GM18519 (cell line): ENCODE measurements at regions not wholly inside any gene's neighbourhood (a gene's known extent, or its start where the extent isn't known, plus 50 kb on each side); places are given as distances from the start of the nearest gene placed in this dataset.
"Not testable (repeated sequence)": the region's sequence is repeated elsewhere in the genome, so short reads cannot be mapped to it uniquely, and the experiment has no call there.

ENCODE experiments used
- ATAC-seq: cut with Tn5 transposase; IDR thresholded peaks from one replicate; pipeline ENCODE4 v1.9.1; 2021; ENCODE audit warnings: mild to moderate bottlenecking, moderate library complexity; ENCODE audit not compliant: unreplicated experiment, low FRiP score

DNA sequence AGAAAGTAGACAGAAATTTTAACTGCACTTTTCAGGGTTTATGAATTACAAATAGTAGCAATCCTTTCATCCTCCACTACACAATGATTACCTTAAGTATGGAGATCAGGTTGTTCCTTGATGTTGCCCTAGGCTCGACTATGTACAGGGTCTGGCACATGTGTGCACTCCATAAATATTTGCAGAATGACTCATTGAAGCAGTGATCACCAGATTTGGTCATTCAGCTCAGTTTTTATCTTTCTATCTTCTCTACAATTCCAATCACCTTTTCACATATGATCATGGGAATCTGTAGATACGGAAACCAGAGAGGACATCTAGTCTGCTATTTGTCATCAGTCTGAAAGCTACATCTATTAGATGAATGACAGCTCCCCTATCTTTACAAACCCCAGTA lies 171.7 kb upstream of the HCCS start:
- ATAC-seq: no peak

DNA sequence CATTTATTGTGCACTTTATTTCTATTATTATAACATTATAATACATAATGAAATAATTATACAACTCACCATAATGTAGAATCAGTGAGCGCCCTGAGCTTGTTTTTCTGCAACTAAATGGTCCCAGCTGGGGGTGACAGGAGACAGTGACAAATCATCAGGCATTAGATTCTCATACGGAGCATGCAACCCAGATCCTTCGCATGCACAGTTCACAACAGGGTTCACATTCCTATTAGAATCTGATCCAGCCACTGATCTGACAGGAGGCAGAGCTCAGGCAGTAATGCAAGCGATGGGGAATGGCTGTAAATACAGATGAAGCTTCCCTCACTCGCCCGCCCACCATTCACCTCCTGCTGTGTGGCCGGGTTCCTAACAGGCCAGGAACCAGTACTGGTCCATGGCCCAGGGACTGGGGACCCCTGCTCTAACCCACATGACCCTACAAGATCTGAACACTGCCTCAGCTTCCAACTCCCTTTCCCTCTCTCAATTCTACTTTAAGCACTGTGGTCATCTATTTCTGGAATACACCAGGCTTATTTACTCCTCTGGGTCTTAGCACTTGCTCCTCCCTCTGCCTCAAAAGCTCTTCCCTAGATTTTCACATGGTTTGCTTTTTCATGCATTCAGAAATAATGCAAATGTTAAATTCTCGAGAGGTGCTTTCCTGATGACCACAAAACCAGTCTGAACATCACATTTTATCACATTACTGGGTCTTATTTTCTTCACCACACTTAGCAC lies 166.8 kb upstream of the HCCS start:
- ATAC-seq: no peak

DNA sequence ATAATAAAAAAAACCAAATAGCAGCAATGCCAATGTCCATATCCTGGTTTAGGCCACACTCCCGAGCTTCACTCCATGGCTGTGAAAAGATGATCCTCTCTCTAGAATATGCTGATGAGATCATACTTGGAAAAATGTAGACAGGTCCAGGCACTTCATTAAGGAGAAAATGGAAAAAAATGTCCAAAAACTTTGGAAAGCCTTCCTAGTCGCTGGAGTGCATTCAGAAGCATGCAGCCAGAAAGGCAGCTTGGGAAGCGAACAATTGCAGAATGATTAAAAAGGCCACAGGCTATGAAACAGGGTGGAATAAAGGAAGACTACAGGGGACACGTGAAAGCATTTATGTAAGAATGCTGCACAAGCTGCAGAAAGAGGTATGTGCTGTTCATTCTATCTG lies 165.6 kb upstream of the HCCS start:
- ATAC-seq: no peak

DNA sequence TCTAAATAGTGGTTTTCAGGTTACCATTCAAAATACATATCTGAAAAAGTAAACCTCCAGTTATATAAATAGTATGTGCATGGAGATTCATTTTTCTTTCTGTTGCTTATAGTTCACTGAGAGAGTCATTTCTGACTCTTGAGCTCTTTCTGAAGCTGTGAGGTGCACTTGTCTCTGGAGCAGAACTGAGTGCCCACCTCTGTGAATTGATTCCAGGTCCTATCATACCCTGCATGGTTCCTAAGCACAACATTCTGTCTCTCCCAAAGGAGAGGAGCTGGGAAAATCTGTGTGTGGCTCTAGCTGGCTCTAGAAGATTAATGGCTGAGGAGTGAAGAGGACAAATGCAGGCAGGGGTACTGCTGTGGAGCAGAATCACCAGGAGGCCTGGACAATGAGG lies 161.6 kb upstream of the HCCS start:
- no peak for ATAC-seq

DNA sequence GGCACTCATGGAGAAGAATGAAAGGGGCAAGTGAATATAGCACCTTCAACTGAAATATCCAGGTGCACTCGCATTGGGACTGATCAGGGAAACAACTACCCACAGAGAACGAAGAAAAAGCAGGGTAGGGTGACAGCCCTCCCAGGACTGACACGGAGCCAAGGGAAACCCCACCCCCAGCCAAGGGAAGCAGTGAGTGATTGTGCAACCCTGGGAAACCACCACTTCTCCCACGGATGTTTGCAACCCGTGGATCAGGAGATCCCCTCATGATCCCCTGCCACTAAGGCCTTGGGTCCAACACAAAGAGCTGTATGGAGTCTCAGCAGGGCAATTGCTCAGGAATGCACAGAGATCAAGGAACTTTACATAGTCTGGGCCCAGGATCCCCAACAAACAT lies 158.5 kb upstream of the HCCS start:
- no peak for ATAC-seq

DNA sequence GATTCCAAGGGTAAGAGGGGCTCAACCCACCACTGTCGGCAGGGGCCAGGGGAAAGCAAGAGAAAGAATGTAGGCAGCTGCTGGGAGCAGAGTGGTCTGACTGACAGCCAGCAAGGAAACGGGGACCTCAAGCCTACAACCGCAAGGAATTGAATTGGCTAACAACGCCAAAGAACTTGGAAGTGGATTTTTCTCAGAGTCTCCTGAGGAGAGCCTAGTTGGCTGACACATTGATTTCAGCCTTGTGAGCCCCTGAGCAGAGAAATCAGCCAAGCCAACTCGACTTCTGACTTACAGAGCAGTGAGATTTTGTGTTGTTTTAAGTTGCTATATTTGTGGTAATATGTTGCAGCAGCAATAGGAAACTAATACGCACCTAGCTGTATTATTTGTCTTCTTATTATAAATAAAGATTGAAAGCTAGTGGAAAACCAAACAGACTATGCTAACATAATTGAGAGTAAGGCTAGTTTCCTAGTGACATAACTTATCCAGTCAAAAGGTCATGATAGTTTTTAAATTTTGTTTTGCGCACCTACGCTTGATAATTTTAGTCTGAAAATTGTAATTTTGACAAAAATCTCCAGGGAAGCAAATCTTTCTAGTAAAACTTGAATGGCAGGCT lies 145.8 kb upstream of the HCCS start:
- ATAC-seq: no peak

DNA sequence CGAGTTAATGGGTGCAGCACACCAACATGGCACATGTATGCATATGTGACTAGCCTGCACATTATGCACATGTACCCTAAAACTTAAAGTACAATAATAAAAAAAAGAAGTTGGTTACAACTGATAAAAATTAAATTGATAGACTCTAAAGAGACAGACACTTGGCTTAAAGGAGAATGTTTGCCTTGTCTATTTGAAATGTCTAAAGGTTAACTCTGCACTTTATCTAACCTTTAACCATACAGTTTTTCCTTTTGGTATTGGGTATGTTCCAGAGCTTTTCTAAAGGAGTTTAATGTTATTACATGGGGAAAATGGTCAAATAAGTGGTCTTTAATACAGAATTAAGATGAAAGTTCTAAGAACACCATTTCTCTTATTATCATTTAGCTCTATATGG lies 145.1 kb upstream of the HCCS start:
- no peak for ATAC-seq

DNA sequence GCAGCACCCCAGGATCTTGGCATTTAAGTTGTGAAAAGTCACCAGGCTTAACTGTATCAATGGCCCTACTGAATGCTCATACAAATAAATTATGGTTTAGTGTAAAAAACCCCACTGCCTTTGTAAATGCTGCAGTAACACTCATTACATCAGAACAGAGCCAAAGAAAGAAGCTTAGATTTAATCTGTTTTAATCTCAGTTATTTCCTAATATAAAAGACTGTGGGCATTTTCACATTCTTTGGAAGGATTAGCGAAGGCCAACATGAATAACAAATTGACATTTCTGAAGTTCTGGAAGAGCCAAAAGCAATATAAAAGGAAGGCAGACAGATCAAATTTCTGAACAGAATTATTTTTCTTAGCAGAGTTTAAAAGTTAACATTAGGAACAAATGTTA lies 140.0 kb upstream of the HCCS start:
- no peak for ATAC-seq

DNA sequence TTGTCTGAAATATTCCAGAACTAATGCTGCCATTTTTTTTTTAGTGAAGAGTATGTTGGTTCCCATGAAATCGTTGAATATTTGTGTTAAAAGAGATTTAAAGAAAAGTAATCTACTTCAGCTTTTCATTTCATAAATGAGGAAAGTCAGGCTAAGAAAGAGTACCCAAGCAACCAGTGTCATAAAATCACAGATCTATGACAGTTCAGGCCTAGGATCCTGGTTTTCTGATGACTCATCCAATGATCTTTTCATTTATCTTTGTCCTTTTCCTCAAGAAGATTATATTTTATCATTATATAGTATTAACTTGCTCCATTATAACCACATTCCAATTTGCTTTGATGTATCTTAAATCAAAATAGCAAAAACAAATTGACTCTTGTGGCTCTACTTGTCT lies 139.4 kb upstream of the HCCS start:
- no peak for ATAC-seq

DNA sequence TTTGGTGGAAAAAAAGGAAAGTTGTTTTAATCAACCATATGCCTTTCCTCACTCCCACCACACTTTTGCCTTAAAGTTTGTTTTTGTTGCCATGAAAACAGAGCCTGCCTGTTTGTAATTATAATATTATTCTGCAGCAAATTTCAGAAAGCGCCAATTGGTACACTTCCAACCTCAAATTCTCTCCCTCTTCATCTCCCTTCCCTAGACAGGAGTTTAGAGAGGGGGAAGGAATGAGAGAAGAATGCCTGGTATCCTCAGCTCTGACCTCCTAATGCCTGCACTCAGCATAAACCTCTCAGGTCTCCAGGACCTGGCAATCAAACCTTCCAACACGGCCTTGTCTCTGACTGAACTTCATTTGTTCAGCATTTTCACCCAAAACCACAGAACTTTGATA lies 138.4 kb upstream of the HCCS start:
- ATAC-seq: no peak

DNA sequence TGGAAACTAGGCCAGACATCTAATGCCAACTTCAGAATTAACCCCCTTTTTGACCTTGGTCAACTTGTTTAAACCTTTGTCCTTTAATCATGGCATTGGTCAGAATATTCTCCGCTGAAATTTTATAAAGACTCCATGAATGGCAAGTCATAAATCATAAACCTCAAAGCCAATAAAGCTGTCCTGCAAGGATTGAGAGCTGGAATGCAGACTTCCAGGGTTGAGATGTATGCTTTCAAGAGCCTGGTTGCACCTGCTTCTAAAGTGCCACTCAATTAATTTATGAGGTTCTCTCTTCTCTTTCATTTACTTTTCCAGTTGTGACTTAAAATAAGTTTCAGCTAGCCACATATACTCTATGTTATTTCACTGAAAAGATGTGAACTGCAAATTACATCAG lies 136.2 kb upstream of the HCCS start:
- no peak for ATAC-seq

DNA sequence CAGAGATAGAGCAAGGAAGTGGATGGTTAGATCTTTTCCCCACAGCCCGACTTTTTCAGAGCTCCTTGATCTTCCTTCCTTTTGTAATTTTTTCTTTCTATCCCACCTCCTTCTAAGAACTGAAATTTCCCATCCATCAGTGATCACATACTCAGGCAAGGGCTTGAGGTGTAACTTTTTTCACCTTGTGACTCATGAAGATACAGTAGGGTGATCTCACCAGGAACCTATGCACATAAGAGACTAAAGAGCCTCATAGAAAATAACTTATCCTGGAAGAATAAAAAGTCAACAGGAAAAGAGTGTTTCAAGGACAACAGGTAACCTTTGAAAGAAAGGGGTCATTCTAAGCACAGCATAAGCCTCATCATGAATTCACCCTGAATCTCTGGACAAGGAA lies 131.2 kb upstream of the HCCS start:
- ATAC-seq: no peak

DNA sequence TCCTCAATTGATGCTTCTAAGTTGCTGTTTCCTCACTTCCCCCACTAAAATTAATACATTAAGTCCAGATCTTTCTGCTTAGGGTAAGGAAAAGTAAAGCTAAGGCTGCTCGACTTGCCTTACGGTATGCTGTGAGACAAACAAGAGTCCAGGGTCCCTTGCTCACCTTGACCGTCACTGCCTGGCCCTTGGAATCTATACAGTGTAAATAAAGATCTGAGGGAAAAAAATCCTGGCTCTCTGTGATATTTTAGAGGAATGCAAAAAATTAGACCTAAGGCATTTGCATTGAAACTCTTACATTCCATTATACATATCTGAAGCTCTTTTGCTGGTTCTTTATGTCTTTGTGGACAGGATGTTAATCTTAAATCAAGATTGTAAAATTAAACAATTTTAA lies 129.6 kb upstream of the HCCS start:
- no peak for ATAC-seq

DNA sequence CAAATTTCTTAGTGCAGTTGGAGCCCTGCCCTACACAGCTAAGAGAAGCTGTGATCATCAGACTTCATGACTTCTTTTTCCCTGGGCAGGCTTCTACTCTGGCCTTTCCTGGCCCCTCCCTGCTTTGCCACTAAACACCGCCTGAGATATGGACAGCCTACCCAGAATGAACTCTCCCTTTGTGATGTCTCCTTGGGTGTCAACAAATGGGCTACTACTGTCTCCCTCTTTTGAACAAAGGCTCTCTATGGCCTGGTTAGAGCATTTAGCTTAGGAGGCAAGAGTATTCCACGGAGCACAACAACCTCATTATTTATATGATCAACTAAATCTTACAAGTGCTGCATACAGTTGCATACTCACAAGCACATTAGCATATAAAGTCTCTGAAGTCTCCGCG lies 127.6 kb upstream of the HCCS start:
- ATAC-seq: no peak

DNA sequence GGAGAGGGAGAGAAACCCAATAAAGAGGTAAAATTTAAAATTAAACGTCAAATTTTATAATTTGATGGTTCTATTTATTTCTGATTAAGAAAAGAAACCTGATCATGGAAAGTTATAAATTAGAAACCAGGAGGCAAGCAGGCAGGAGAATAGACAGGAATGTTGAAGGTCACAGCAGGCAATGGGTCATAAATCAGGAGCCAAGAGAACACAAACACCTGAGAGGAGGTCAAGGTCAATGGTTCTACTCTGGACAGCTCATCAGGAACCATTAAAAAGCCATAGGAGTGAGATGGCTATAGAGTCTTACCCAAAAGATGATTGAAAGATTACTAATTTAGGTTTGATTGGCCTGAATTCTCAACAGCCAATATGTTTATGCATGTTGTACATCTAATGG lies 126.9 kb upstream of the HCCS start:
- ATAC-seq: no peak

DNA sequence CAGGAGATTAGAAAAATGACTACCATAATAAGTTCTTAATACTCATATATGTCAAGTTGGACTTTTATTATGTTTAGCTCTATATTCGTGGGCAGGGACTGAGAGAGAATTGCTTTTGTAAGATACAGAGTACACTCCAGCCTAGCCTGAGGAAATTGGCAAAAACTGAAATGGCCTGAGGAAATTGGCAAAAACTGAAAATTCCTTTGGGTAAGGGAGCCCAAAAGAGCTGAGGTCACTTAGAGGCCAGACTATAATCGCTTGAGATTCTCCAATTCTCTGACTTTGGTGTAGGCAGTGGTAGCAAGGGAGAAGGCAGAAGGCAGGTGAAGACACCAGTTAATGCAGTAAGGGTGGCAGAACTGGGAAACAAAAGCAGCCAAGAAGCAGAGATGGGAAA lies 124.5 kb upstream of the HCCS start:
- no peak for ATAC-seq

DNA sequence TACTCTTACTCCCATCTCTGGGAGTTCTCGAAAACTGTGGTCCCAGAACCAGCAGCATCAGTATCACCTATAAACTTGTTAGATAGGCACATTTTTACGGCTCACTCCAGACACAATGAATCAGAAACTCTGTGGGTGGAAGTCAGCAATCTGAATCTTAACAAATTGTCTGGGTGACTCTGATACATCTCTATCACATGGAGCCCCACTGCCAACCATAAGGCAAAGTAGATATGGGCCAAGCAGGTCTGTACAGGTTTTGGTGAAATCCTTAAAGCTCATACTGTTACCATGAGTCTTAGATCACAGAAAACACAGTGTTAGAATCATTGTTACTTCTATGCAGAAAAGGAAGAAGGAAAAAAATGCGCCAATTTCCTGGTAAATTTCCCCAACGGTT lies 122.5 kb upstream of the HCCS start:
- no peak for ATAC-seq

DNA sequence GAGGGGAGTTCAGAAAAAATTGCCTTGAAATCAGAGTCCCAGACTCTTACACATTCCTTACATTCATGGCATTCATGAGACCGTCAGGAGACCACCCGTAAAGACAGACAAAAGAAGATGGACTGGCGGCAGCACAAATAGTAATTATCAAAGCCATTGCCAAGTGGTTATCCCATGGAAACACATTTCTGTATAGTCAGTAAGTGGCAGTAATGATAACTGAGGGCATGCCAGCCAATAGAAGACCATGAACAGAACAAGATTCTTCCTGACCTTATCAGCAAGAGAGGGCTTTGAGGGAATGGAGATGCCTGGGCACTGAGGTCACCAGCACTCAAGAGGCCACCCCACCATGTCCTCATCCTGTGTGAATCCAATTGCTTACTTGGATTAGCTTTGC lies 121.7 kb upstream of the HCCS start:
- ATAC-seq: no peak

DNA sequence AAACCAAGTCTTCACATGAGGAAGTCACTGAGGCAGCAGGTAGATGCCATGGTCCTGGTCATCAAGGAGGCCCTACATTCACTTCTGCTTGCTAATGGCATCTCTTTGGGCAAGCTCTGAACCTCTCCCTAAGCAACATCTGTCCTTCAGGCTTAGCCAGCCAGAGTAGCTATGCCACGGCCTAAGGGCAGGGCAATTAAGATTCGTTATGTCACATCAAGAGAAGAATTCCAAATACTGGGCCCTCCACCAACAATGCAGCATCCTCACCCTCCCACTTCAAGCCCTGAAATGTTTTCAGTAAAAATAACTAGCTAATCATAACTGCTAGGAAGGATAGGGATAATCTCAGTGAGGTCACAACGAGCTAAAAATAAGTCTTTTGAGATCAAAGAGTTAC lies 120.7 kb upstream of the HCCS start:
- ATAC-seq: no peak

DNA sequence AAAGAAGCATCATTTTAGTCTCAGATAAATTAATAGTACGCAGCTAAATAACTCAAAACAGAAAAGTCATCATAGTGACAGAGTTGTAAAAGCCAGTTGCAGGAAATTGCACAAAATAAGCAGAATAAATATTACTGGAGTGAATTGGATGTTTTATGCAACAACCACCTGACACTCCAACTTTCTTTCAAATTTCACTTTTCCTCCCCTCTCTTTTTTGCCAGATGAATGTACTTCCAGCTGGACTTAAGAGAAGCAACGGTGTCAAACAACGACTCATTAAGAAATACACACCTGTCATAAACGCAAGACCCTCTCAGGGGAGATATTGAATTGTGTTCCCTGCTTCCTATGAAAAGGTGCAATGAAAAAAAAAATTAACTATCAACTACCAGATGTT lies 120.2 kb upstream of the HCCS start:
- ATAC-seq: no peak

DNA sequence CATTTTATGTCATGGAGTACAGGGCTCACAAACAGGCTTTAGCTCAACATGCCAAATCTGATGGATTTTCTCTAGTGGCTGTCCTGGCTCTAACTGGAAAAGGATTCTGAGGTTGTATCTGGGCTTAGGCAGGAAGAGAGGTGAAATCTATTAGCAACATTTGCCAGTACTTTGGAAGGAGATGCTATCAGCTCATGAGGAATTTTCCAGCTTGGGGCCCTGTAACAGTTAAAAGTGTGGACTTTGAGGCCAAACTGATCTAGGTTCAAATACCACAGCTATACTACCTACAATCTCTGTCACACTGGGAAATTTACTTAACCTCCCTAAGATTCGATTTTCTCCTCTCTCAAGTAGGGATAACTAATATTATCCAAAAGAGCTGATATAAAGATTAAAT lies 119.0 kb upstream of the HCCS start:
- ATAC-seq: no peak

DNA sequence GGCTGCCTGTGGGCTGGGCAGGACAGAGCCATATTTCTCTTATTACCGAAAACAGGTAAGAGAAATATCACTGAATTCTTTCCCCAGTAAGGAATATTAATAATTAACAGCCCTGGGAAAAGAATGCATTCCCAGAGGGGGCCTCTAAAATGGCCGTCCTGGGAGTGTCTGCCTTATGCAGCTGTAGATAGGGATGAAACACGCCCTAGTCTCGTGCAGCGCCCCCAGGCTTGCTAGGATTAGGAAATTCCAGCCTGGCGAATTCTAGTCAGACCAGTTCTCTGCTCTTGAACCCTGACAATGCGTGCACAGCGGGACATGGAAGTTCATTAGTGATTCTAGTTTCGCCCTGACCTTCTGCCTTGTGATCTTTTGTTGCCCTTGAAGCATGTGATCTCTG lies 104.1 kb upstream of the HCCS start:
- not testable (repeated sequence) for ATAC-seq

DNA sequence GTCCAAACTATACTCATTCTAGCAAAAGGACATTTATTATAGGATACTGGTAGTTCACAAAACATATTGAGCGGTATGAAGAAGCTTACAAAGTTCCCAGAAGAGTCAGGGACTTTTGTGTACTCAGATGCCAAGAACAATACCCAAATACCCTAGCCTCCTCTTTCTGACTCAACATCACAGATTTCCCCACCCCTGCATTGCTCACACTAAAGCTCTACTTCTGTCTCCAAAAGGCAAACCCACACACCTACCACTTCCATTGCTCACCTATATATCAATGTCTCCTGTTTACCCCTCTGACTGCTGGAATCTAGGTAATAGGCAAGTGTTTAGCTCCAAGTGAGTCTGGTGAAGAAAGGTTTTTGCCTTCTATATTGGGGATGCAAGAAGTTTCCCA lies 100.7 kb upstream of the HCCS start:
- ATAC-seq: no peak
